ENCODE measurements at regions not wholly inside any gene's neighbourhood (a gene's known extent, or its start where the extent isn't known, plus 50 kb on each side); places are given as distances from the start of the nearest gene placed in this dataset.

GRCh38 chr17:79180358-79181005 lies 105.9 kb downstream of the ENGASE start:
- Mint-ChIP-seq H3K9me3 (no peaks in the 10 kb centered on the region), H3K36me3 (no peaks in the 10 kb centered on the region), H3K4me3 (no peak overlapping the region), H3K27ac (no peak overlapping the region), H3K27me3 (peaks cover 15 to 31% (median 25%) of the 10 kb centered on the region in 5 donors), H3K4me1 (peaks cover 0 to 3% (median 0%) of the 10 kb centered on the region in 7 donors)
- Histone ChIP-seq H3K36me3 (ENCODE audit: control insufficient read depth in 2 of 3, insufficient read depth in 3 of 3, low read length in 3 of 3) (no peaks in the 10 kb centered on the region), H3K9me3 (ENCODE audit: control insufficient read depth in 2 of 3, low read length in 3 of 3) (no peaks in the 10 kb centered on the region), H3K4me3 (ENCODE audit: low read length) (no peak overlapping the region), H3K27ac (ENCODE audit: low read depth, low read length) (no peak overlapping the region), H3K27me3 (ENCODE audit: control insufficient read depth in 2 of 2, insufficient read depth in 2 of 2, low read length in 2 of 2) (no peaks in the 10 kb centered on the region), H3K4me1 (ENCODE audit: control insufficient read depth in 2 of 2, insufficient read depth in 2 of 2, low read length in 2 of 2) (no peaks in the 10 kb centered on the region)
- POLR2A ChIA-PET = no interaction called here
- CTCF ChIA-PET = interaction anchor here (0.6 kb wide), 1 partner anchor 139 kb away, joined by 9 read pairs; no protein-coding TSS in a partner anchor
- ATAC-seq (no peak), DNase-seq (no peak)
- intact Hi-C loops (cut with micrococcal nuclease) = no loop called here

- ChIA-PET POLR2A (no interaction called here), CTCF (no interaction called here)
- Histone ChIP-seq H3K4me3 (ENCODE audit: low read length) (no peak overlapping the region), H3K4me1 (ENCODE audit: control insufficient read depth in 2 of 2, insufficient read depth in 2 of 2, low read length in 2 of 2) (no peaks in the 10 kb centered on the region), H3K9me3 (ENCODE audit: control insufficient read depth in 2 of 3, low read length in 3 of 3) (no peaks in the 10 kb centered on the region), H3K36me3 (ENCODE audit: control insufficient read depth in 2 of 3, insufficient read depth in 3 of 3, low read length in 3 of 3) (no peaks in the 10 kb centered on the region), H3K27me3 (ENCODE audit: control insufficient read depth in 2 of 2, insufficient read depth in 2 of 2, low read length in 2 of 2) (no peaks in the 10 kb centered on the region), H3K27ac (ENCODE audit: low read depth, low read length) (no peak overlapping the region)
- no peak for DNase-seq
- no peaks in the 10 kb centered on the region for H3K9me3 Mint-ChIP-seq
- no peak overlapping the region for H3K27ac Mint-ChIP-seq
- H3K4me1 Mint-ChIP-seq = peaks cover 0 to 3% (median 0%) of the 10 kb centered on the region in 7 donors
- no peak for ATAC-seq
- H3K36me3 Mint-ChIP-seq = no peaks in the 10 kb centered on the region
- no peak overlapping the region for H3K4me3 Mint-ChIP-seq
- intact Hi-C loops (cut with micrococcal nuclease) = no loop called here
- H3K27me3 Mint-ChIP-seq = peaks cover 12 to 20% (median 14%) of the 10 kb centered on the region in 5 donors
Measured at GRCh38 chr17:79179334-79179733, 104.7 kb downstream of the ENGASE start.

- ChIA-PET CTCF (no interaction called here), POLR2A (no interaction called here)
- Mint-ChIP-seq H3K27me3 (peaks cover 7 to 13% (median 9%) of the 10 kb centered on the region in 5 donors), H3K9me3 (no peaks in the 10 kb centered on the region), H3K27ac (no peak overlapping the region), H3K4me3 (no peak overlapping the region), H3K36me3 (no peaks in the 10 kb centered on the region), H3K4me1 (no peaks in the 10 kb centered on the region)
- Histone ChIP-seq H3K9me3 (ENCODE audit: control insufficient read depth in 2 of 3, low read length in 3 of 3) (no peaks in the 10 kb centered on the region), H3K4me1 (ENCODE audit: control insufficient read depth in 2 of 2, insufficient read depth in 2 of 2, low read length in 2 of 2) (no peaks in the 10 kb centered on the region), H3K27ac (ENCODE audit: low read depth, low read length) (no peak overlapping the region), H3K4me3 (ENCODE audit: low read length) (no peak overlapping the region), H3K27me3 (ENCODE audit: control insufficient read depth in 2 of 2, insufficient read depth in 2 of 2, low read length in 2 of 2) (no peaks in the 10 kb centered on the region), H3K36me3 (ENCODE audit: control insufficient read depth in 2 of 3, insufficient read depth in 3 of 3, low read length in 3 of 3) (no peaks in the 10 kb centered on the region)
- DNase-seq (no peak), ATAC-seq (no peak)
- intact Hi-C loops (cut with micrococcal nuclease) = no loop called here
Measured at GRCh38 chr17:79177877-79178276, 103.3 kb downstream of the ENGASE start.

- Histone ChIP-seq H3K27ac (ENCODE audit: low read depth, low read length) (no peak overlapping the region), H3K36me3 (ENCODE audit: control insufficient read depth in 2 of 3, insufficient read depth in 3 of 3, low read length in 3 of 3) (no peaks in the 10 kb centered on the region), H3K9me3 (ENCODE audit: control insufficient read depth in 2 of 3, low read length in 3 of 3) (no peaks in the 10 kb centered on the region), H3K4me1 (ENCODE audit: control insufficient read depth in 2 of 2, insufficient read depth in 2 of 2, low read length in 2 of 2) (no peaks in the 10 kb centered on the region), H3K27me3 (ENCODE audit: control insufficient read depth in 2 of 2, insufficient read depth in 2 of 2, low read length in 2 of 2) (no peaks in the 10 kb centered on the region), H3K4me3 (ENCODE audit: low read length) (no peak overlapping the region)
- peak overlapping the region in 1 of 10 donors; percentile 5 for H3K4me3 Mint-ChIP-seq
- H3K27ac Mint-ChIP-seq = no peak overlapping the region
- ChIA-PET POLR2A (no interaction called here), CTCF (no interaction called here)
- ATAC-seq (no peak), DNase-seq (no peak)
- no peaks in the 10 kb centered on the region for H3K4me1 Mint-ChIP-seq
- intact Hi-C loops (cut with micrococcal nuclease) = no loop called here
- peaks cover 5 to 11% (median 7%) of the 10 kb centered on the region in 5 donors for H3K27me3 Mint-ChIP-seq
- H3K9me3 Mint-ChIP-seq = no peaks in the 10 kb centered on the region
- no peaks in the 10 kb centered on the region for H3K36me3 Mint-ChIP-seq
Measured at GRCh38 chr17:79176792-79177601, 102.4 kb downstream of the ENGASE start.

- Mint-ChIP-seq H3K27ac (no peak overlapping the region), H3K4me1 (no peaks in the 10 kb centered on the region), H3K9me3 (no peaks in the 10 kb centered on the region), H3K36me3 (no peaks in the 10 kb centered on the region), H3K27me3 (peaks cover 0 to 1% (median 0%) of the 10 kb centered on the region in 5 donors), H3K4me3 (no peak overlapping the region)
- no peaks in the 10 kb centered on the region for H3K4me1 ChIP-seq (ENCODE audit: control insufficient read depth in 2 of 2, insufficient read depth in 2 of 2, low read length in 2 of 2)
- no peak for DNase-seq
- H3K27me3 ChIP-seq (ENCODE audit: control insufficient read depth in 2 of 2, insufficient read depth in 2 of 2, low read length in 2 of 2) = no peaks in the 10 kb centered on the region
- ChIA-PET POLR2A (no interaction called here), CTCF (no interaction called here)
- H3K27ac ChIP-seq (ENCODE audit: low read depth, low read length) = no peak overlapping the region
- no peak for ATAC-seq
- H3K9me3 ChIP-seq (ENCODE audit: control insufficient read depth in 2 of 3, low read length in 3 of 3) = no peaks in the 10 kb centered on the region
- H3K36me3 ChIP-seq (ENCODE audit: control insufficient read depth in 2 of 3, insufficient read depth in 3 of 3, low read length in 3 of 3) = no peaks in the 10 kb centered on the region
- intact Hi-C loops (cut with micrococcal nuclease) = no loop called here
- no peak overlapping the region for H3K4me3 ChIP-seq (ENCODE audit: low read length)
Measured at GRCh38 chr17:79174905-79175856, 100.6 kb downstream of the ENGASE start.

GRCh38 chr17:79174193-79174765 lies 99.7 kb downstream of the ENGASE start:
- no peaks in the 10 kb centered on the region for H3K9me3 Mint-ChIP-seq
- peak overlapping the region in 1 of 9 donors; percentile 25 for H3K27ac Mint-ChIP-seq
- no peaks in the 10 kb centered on the region for H3K36me3 Mint-ChIP-seq
- Histone ChIP-seq H3K36me3 (ENCODE audit: control insufficient read depth in 2 of 3, insufficient read depth in 3 of 3, low read length in 3 of 3) (no peaks in the 10 kb centered on the region), H3K4me1 (ENCODE audit: control insufficient read depth in 2 of 2, insufficient read depth in 2 of 2, low read length in 2 of 2) (no peaks in the 10 kb centered on the region), H3K9me3 (ENCODE audit: control insufficient read depth in 2 of 3, low read length in 3 of 3) (no peaks in the 10 kb centered on the region), H3K27me3 (ENCODE audit: control insufficient read depth in 2 of 2, insufficient read depth in 2 of 2, low read length in 2 of 2) (no peaks in the 10 kb centered on the region), H3K4me3 (ENCODE audit: low read length) (no peak overlapping the region), H3K27ac (ENCODE audit: low read depth, low read length) (no peak overlapping the region)
- intact Hi-C loops (cut with micrococcal nuclease) = no loop called here
- peak; percentile 20 for ATAC-seq
- H3K4me1 Mint-ChIP-seq = peaks cover 0 to 2% (median 0%) of the 10 kb centered on the region in 7 donors
- ChIA-PET POLR2A (no interaction called here), CTCF (no interaction called here)
- H3K27me3 Mint-ChIP-seq = peaks cover 0 to 4% (median 0%) of the 10 kb centered on the region in 5 donors
- DNase-seq = no peak
- no peak overlapping the region for H3K4me3 Mint-ChIP-seq

Data from naive thymus-derived CD4-positive, alpha-beta T cell (primary cell).